DND-41 (cell line): ENCODE measurements at regions not wholly inside any gene's neighbourhood (a gene's known extent, or its start where the extent isn't known, plus 50 kb on each side); places are given as distances from the start of the nearest gene placed in this dataset.
"Not testable (repeated sequence)": the region's sequence is repeated elsewhere in the genome, so short reads cannot be mapped to it uniquely, and the experiment has no call there.

Source experiments
- CTCF ChIP-seq: IDR thresholded peaks from 2 replicates; pipeline ENCODE4 v1.5.1; 2012; ENCODE audit warnings: borderline replicate concordance, low read length, moderate library complexity, mild to moderate bottlenecking; ENCODE audit not compliant: poor library complexity, severe bottlenecking; ENCODE audit errors: extremely low read depth
- EZH2 ChIP-seq: IDR thresholded peaks from 3 replicates; pipeline ENCODE4 v1.6.1; 2012; ENCODE audit warnings: borderline replicate concordance, low read depth, mild to moderate bottlenecking, moderate library complexity, low read length, inconsistent platforms; ENCODE audit not compliant: severe bottlenecking

GRCh38 chr18:105161-106053, 53.0 kb upstream of the USP14 start:
- TF ChIP-seq CTCF, EZH2: not testable (repeated sequence)
